ENCODE measurements at regions not wholly inside any gene's neighbourhood (a gene's known extent, or its start where the extent isn't known, plus 50 kb on each side); places are given as distances from the start of the nearest gene placed in this dataset.

- H3K27ac ChIP-seq = no peak overlapping the region
- peak in 1 of 2 donors; percentile 38 for DNase-seq
- WGBS, 5 donors = 73 to 85% (median 79%) methylated on average over 5 of the region's 5 CpGs
- no peaks in the 10 kb centered on the region for H3K36me3 ChIP-seq
- intact Hi-C loops (cut with DNase I; ENCODE audit: low total_unique reads) = no loop called here
- no peak overlapping the region for H3K4me3 ChIP-seq
- H3K9me3 ChIP-seq = peaks cover 0 to 9% (median 4%) of the 10 kb centered on the region in 4 donors
- no peaks in the 10 kb centered on the region for H3K27me3 ChIP-seq
- TF ChIP-seq EP300 (IDR thresholded peaks at IDR 0.05) = no peak
- no peak for TF ChIP-seq POLR2AphosphoS5 (IDR thresholded peaks at IDR 0.05)
- no peak for TF ChIP-seq CTCF (IDR thresholded peaks at IDR 0.05)
- no peak for TF ChIP-seq POLR2A (IDR thresholded peaks at IDR 0.05)
- H3K4me1 ChIP-seq = no peaks in the 10 kb centered on the region
These were observed 590.9 kb upstream of the ANKRD30A start for GRCh38 chr10:36534471-36535002.

GRCh38 chr10:36533861-36534260 is 591.5 kb upstream of the ANKRD30A start:
- WGBS, 5 donors = 86 to 94% (median 90%) methylated on average over 8 of the region's 8 CpGs
- TF ChIP-seq EP300 (IDR thresholded peaks at IDR 0.05) = no peak
- no peak for TF ChIP-seq POLR2A (IDR thresholded peaks at IDR 0.05)
- no peak for TF ChIP-seq POLR2AphosphoS5 (IDR thresholded peaks at IDR 0.05)
- no peak for TF ChIP-seq CTCF (IDR thresholded peaks at IDR 0.05)
- Histone ChIP-seq H3K27ac (no peak overlapping the region), H3K4me1 (no peaks in the 10 kb centered on the region), H3K4me3 (no peak overlapping the region), H3K27me3 (no peaks in the 10 kb centered on the region), H3K9me3 (peaks cover 0 to 11% (median 4%) of the 10 kb centered on the region in 4 donors), H3K36me3 (no peaks in the 10 kb centered on the region)
- intact Hi-C loops (cut with DNase I; ENCODE audit: low total_unique reads) = no loop called here
- no peak for DNase-seq

- Histone ChIP-seq H3K36me3 (no peaks in the 10 kb centered on the region), H3K4me1 (no peaks in the 10 kb centered on the region), H3K27ac (no peak overlapping the region), H3K27me3 (no peaks in the 10 kb centered on the region), H3K9me3 (peaks cover 0 to 11% (median 4%) of the 10 kb centered on the region in 4 donors), H3K4me3 (no peak overlapping the region)
- DNase-seq = no peak
- WGBS, 5 donors = 80 to 96% (median 94%) methylated on average over 2 of the region's 2 CpGs
- TF ChIP-seq POLR2AphosphoS5 (IDR thresholded peaks at IDR 0.05) (no peak), EP300 (IDR thresholded peaks at IDR 0.05) (no peak), CTCF (IDR thresholded peaks at IDR 0.05) (no peak), POLR2A (IDR thresholded peaks at IDR 0.05) (no peak)
- intact Hi-C loops (cut with DNase I; ENCODE audit: low total_unique reads) = no loop called here
These were observed 592.1 kb upstream of the ANKRD30A start for GRCh38 chr10:36533316-36533715.

GRCh38 chr10:36531621-36532020 is 593.8 kb upstream of the ANKRD30A start:
- no peak for DNase-seq
- Histone ChIP-seq H3K36me3 (no peaks in the 10 kb centered on the region), H3K4me3 (no peak overlapping the region), H3K4me1 (no peaks in the 10 kb centered on the region), H3K9me3 (peaks cover 0 to 11% (median 4%) of the 10 kb centered on the region in 4 donors), H3K27me3 (no peaks in the 10 kb centered on the region), H3K27ac (no peak overlapping the region)
- 78 to 92% (median 85%) methylated on average over 1 of the region's 1 CpG for WGBS, 5 donors
- no peak for TF ChIP-seq CTCF (IDR thresholded peaks at IDR 0.05)
- TF ChIP-seq POLR2A (IDR thresholded peaks at IDR 0.05) = no peak
- no peak for TF ChIP-seq EP300 (IDR thresholded peaks at IDR 0.05)
- no peak for TF ChIP-seq POLR2AphosphoS5 (IDR thresholded peaks at IDR 0.05)
- intact Hi-C loops (cut with DNase I; ENCODE audit: low total_unique reads) = no loop called here
